ENCODE measurements at regions not wholly inside any gene's neighbourhood (a gene's known extent, or its start where the extent isn't known, plus 50 kb on each side); places are given as distances from the start of the nearest gene placed in this dataset.

DNA sequence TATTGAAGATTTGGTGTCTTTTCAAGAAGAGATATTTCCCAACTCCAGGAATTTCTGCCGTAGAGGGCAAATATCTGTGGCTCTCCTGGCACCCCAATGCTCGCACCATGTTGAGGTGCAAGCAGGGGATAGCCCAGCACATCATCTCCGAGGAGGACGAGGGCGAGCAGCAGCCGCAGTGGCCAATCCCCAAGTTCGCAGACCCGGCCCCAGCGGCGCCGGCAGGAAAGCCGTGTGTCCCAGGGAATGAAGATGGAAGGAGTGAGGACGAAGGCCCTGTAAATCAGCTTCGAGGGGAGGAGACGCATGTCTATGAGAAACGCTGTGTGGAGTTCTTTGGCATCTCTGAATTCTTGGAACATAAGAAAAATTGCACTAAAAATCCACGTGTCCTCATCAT is 213.4 kb upstream of the UBE2E2 start:
- TF ChIP-seq CTCF (IDR thresholded peaks at IDR 0.05) (no peak), POLR2A (IDR thresholded peaks at IDR 0.05) (no peak)
